Smooth muscle cell (in vitro differentiated cells): ENCODE measurements at regions not wholly inside any gene's neighbourhood (a gene's known extent, or its start where the extent isn't known, plus 50 kb on each side); places are given as distances from the start of the nearest gene placed in this dataset.

ENCODE experiments used
- DNase-seq: peaks from one replicate; lab custom pipeline; 2025; ENCODE audit not compliant: unreplicated experiment; lab: John Stamatoyannopoulos, UW
- H2AFZ ChIP-seq: fragments of 200-600 bp; sonication (generic); 2 replicates; pipeline ENCODE4 v1.6.0; 2016; ENCODE audit warnings: antibody characterized with exemption, low read depth, mild to moderate bottlenecking
- H3F3A ChIP-seq: fragments of 200-600 bp; sonication (generic); 2 replicates; pipeline ENCODE4 v1.6.0; 2017; ENCODE audit warnings: antibody characterized with exemption, low read depth
- H3K27ac ChIP-seq: fragments of 200-600 bp; sonication (generic); 2 replicates; pipeline ENCODE4 v1.5.1; 2016; ENCODE audit warnings: low read depth, mild to moderate bottlenecking
- H3K27me3 ChIP-seq: fragments of 200-600 bp; sonication (generic); 2 replicates; pipeline ENCODE4 v1.6.1; 2016; ENCODE audit warnings: low read depth, mild to moderate bottlenecking
- H3K36me3 ChIP-seq: fragments of 200-600 bp; sonication (generic); 2 replicates; pipeline ENCODE4 v1.5.1; 2016; ENCODE audit warnings: low read depth
- H3K4me1 ChIP-seq: fragments of 200-600 bp; sonication (generic); 2 replicates; pipeline ENCODE4 v1.5.1; 2016; ENCODE audit warnings: low read depth
- H3K4me2 ChIP-seq: fragments of 200-600 bp; sonication (generic); 2 replicates; pipeline ENCODE4 v1.6.0; 2016; ENCODE audit warnings: mild to moderate bottlenecking
- H3K4me3 ChIP-seq: fragments of 200-600 bp; sonication (generic); 2 replicates; pipeline ENCODE4 v1.5.1; 2016; ENCODE audit warnings: mild to moderate bottlenecking
- H3K79me2 ChIP-seq: fragments of 200-600 bp; sonication (generic); 2 replicates; pipeline ENCODE4 v1.6.0; 2016; ENCODE audit warnings: low read depth, mild to moderate bottlenecking
- H3K9ac ChIP-seq: fragments of 200-600 bp; sonication (generic); 2 replicates; pipeline ENCODE4 v1.6.0; 2016; ENCODE audit warnings: low read depth
- H3K9me3 ChIP-seq: fragments of 200-600 bp; sonication (generic); replicated peaks from 2 replicates; pipeline ENCODE4 v1.5.1; 2016; ENCODE audit warnings: low read depth
- H4K20me1 ChIP-seq: fragments of 200-600 bp; sonication (generic); 2 replicates; pipeline ENCODE4 v1.6.0; 2016; ENCODE audit warnings: low read depth
- CTCF ChIP-seq: fragments of 200-600 bp; sonication (generic); IDR thresholded peaks from 2 replicates; pipeline ENCODE4 v1.5.1; 2017; ENCODE audit warnings: borderline replicate concordance, mild to moderate bottlenecking, antibody characterized with exemption; ENCODE audit not compliant: insufficient read depth, poor library complexity, severe bottlenecking
- WGBS: methylation state at CpG from one replicate; pipeline ENCODE4 v1.1.7; 2016; ENCODE audit warnings: low lambda C conversion rate; 5-methylcytosine and 5-hydroxymethylcytosine counted together

DNA sequence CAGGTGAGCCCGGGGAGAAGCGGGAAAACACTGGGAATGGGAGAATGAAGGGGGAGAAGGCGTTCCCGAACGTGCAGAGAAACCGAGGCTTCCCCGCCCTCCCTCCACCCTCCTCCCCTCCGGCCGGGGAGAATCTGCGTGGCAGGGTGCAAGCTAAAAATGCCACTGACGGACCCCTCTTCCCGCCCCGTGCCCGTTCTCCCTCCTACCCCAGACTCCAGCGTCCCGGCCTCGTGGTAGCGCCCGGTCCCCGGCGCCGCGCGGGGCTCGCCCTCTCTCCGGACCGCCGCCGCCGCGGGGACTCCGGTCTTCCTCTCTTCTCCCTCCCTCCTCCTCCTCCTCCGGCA lies 81.6 kb upstream of the AK4 start:
- H3K9ac ChIP-seq: no peak overlapping the region
- H3K36me3 ChIP-seq: no peaks in the 10 kb centered on the region
- H3K4me3 ChIP-seq: peak overlapping the region; percentile 72
- H2AFZ ChIP-seq: peak overlapping the region; percentile 85
- no peak overlapping the region for H3K27ac ChIP-seq
- peak overlapping the region; percentile 88 for H3K4me2 ChIP-seq
- H3K4me1 ChIP-seq: no peaks in the 10 kb centered on the region
- H3K79me2 ChIP-seq: no peaks in the 10 kb centered on the region
- WGBS: 0% methylated on average over 7 of the region's 33 CpGs
- peaks cover 20% of the 10 kb centered on the region for H3K27me3 ChIP-seq
- DNase-seq: no peak
- TF ChIP-seq CTCF: no peak
- H3K9me3 ChIP-seq: no peaks in the 10 kb centered on the region
- peaks cover 4% of the 10 kb centered on the region for H3F3A ChIP-seq
- H4K20me1 ChIP-seq: no peaks in the 10 kb centered on the region

DNA sequence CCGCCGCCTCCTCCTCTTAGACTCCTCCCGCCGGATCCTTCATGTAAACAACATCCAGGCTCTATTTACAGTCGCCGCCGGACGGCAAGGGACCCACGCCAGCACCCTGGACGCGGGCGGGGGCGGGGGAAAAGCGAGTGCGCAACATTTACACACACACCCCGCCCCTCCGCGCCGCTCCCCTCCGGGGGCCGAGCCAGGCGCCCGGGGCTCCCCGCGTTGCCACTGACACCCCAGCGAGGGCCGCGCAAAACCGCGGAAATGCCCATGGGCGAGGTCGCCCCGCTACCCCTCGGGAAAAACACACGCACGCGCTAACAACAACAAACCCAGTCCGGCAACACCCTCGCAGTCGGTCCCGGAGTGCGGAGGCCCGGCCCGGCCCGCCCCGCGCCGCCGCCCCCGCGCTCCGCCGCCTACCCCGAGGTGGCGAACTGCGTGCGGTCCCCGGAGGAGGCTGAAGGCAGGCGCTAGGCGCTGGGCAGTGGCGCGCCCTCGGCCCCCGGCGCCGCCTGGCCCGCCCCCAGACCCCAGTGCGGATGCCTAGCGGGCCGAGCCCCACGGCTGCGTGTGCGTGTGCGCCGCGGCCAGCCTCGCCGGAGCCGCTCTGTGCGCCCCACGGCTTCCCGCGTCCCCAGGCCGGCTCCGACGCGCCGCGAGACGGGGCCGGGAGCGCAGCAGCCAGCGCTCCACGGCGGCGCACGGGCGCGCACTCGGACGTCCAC lies 81.1 kb upstream of the AK4 start:
- WGBS: under 1% methylated on average over 29 of the region's 101 CpGs
- Histone ChIP-seq H3K9ac (no peak overlapping the region), H3K27ac (no peak overlapping the region), H3F3A (peaks cover 4% of the 10 kb centered on the region), H3K4me2 (peak overlapping the region; percentile 88), H3K36me3 (no peaks in the 10 kb centered on the region), H2AFZ (peak overlapping the region; percentile 85), H3K9me3 (no peaks in the 10 kb centered on the region), H3K79me2 (no peaks in the 10 kb centered on the region), H4K20me1 (no peaks in the 10 kb centered on the region), H3K4me3 (peak overlapping the region; percentile 72), H3K4me1 (no peaks in the 10 kb centered on the region), H3K27me3 (peaks cover 20% of the 10 kb centered on the region)
- peak; percentile 73 for DNase-seq
- TF ChIP-seq CTCF: no peak

- Histone ChIP-seq H3K9ac (peak overlapping the region; percentile 57), H3K27ac (no peak overlapping the region), H4K20me1 (no peaks in the 10 kb centered on the region), H3K9me3 (no peaks in the 10 kb centered on the region), H3K36me3 (no peaks in the 10 kb centered on the region), H3K79me2 (no peaks in the 10 kb centered on the region), H3K27me3 (peaks cover 20% of the 10 kb centered on the region), H3K4me2 (peak overlapping the region; percentile 88), H2AFZ (peak overlapping the region; percentile 63), H3F3A (peaks cover 4% of the 10 kb centered on the region), H3K4me1 (no peaks in the 10 kb centered on the region), H3K4me3 (peak overlapping the region; percentile 72)
- no peak for TF ChIP-seq CTCF
- WGBS: under 1% methylated on average over 45 of the region's 61 CpGs
- DNase-seq: peak; percentile 32
These were observed 80.4 kb upstream of the AK4 start for GRCh38 chr1:65067491-65068201.
